ENCODE measurements at regions not wholly inside any gene's neighbourhood (a gene's known extent, or its start where the extent isn't known, plus 50 kb on each side); places are given as distances from the start of the nearest gene placed in this dataset.

DNA sequence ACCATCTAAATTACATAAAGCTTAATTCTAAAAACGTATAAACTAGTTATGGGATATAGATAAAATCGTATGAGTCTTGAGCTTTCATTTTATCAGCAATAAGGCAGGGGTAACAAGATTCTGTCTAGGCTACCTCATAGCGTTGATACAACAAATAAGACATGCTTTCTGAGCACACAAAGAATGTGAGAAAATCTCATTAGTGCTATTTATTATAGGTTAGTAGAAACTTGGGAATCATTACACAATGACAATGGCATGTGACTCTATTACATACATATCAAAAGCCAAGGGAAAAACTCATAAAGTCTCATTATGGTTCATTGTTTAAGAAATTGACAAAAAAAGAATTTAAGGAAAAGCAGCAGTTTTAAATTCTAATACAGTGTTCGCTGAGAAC is 448.6 kb downstream of the PLK2 start:
- H4K8ac ChIP-seq (ENCODE audit: extremely low read depth, insufficient read depth, low read length), result no peak overlapping the region
- FAIRE-seq (no peak), DNase-seq (ENCODE audit: low read depth in 1 of 2, low spot score in 2 of 2) (no peak)
- no peak overlapping the region for H3K14ac ChIP-seq (ENCODE audit: insufficient read length)
- H2BK5ac ChIP-seq (ENCODE audit: low read depth, low read length), result no peak overlapping the region
- H2BK120ac ChIP-seq (replicated peaks; ENCODE audit: low read depth, low read length), result no peak overlapping the region
- no peak overlapping the region for H2AK5ac ChIP-seq (ENCODE audit: low read depth, low read length)
- H3K9me3 ChIP-seq (ENCODE audit: insufficient read depth in 2 of 2, low read depth in 1 of 2, low read length in 1 of 2), result no peaks in the 10 kb centered on the region
- H3K9ac ChIP-seq (replicated peaks in 1 of 4; ENCODE audit: extremely low read depth in 1 of 4, low read depth in 3 of 4, low read length in 3 of 4), result no peak overlapping the region
- no peaks in the 10 kb centered on the region for H3K36me3 ChIP-seq (ENCODE audit: control insufficient read depth in 2 of 4, insufficient read depth in 4 of 4, low read length in 3 of 4)
- no peaks in the 10 kb centered on the region for H3K27me3 ChIP-seq (replicated peaks in 1 of 4; ENCODE audit: control insufficient read depth in 3 of 4, extremely low read depth in 1 of 4, insufficient read depth in 3 of 4, low read length in 3 of 4)
- no peaks in the 10 kb centered on the region for H3K79me2 ChIP-seq (ENCODE audit: control insufficient read depth in 1 of 2, insufficient read depth in 2 of 2, low read length in 2 of 2)
- WGBS, 2 experiments (ENCODE audit: extremely low coverage in 1 of 2, insufficient coverage in 1 of 2, insufficient read length in 1 of 2, insufficient replicate concordance in 2 of 2, low coverage in 1 of 2, low lambda C conversion rate in 2 of 2, missing lambda C conversion rate in 1 of 2), result 86% methylated on average over 4 of the region's 4 CpGs; no CpG with 5 or more reads in 1 of the 2 experiments
- H2BK20ac ChIP-seq (ENCODE audit: low read length), result no peak overlapping the region
- H3K4me1 ChIP-seq (replicated peaks in 1 of 4; ENCODE audit: control insufficient read depth in 3 of 4, insufficient read depth in 4 of 4, low read length in 3 of 4), result no peaks in the 10 kb centered on the region
- no peak overlapping the region for H4K5ac ChIP-seq (ENCODE audit: insufficient read length, low read depth, low read length)
- H3K23me2 ChIP-seq (ENCODE audit: low read depth, low read length), result no peaks in the 10 kb centered on the region
- no peak overlapping the region for H3K23ac ChIP-seq (ENCODE audit: insufficient read length)
- ChIA-PET CTCF (ENCODE audit: partially characterized antibody) (interaction anchor here (0.6 to 0.9 kb wide), 2 partner anchors 29 to 124 kb away, joined by 3 read pairs; no protein-coding TSS in a partner anchor), POLR2A (ENCODE audit: partially characterized antibody) (no interaction called here)
- no peak overlapping the region for H3K4me2 ChIP-seq (ENCODE audit: insufficient read depth in 1 of 2, low read depth in 2 of 2, low read length in 2 of 2)
- no peak overlapping the region for H3K4me3 ChIP-seq (ENCODE audit: extremely low read depth in 1 of 4, insufficient read depth in 2 of 4, low read depth in 3 of 4, low read length in 4 of 4)
- no peak overlapping the region for H3K4ac ChIP-seq (replicated peaks; ENCODE audit: insufficient read length, low read depth, low read length)
- no peak overlapping the region for H2BK15ac ChIP-seq (ENCODE audit: low read length)
- H4K91ac ChIP-seq (replicated peaks; ENCODE audit: insufficient read length, low read length), result no peak overlapping the region
- no peaks in the 10 kb centered on the region for H3K79me1 ChIP-seq (ENCODE audit: low read depth, low read length)
- H3K18ac ChIP-seq (ENCODE audit: extremely low read depth, low read length), result no peak overlapping the region
- no peak overlapping the region for H2BK12ac ChIP-seq (ENCODE audit: low read depth, low read length)
- TF ChIP-seq KDM1A (IDR thresholded peaks at IDR 0.05; ENCODE audit: borderline replicate concordance, low read length) (no peak), KDM4A (IDR thresholded peaks at IDR 0.05; ENCODE audit: low read depth, low read length, severe bottlenecking) (no peak), EP300 (IDR thresholded peaks at IDR 0.05; ENCODE audit: borderline replicate concordance in 1 of 2, low read depth in 2 of 2, low read length in 2 of 2) (no peak), CHD2 (IDR thresholded peaks at IDR 0.05; ENCODE audit: low read length) (no peak), TEAD4 (IDR thresholded peaks at IDR 0.05; ENCODE audit: low read depth, low read length) (no peak), SP4 (IDR thresholded peaks at IDR 0.05; ENCODE audit: low read length) (no peak), SRF (IDR thresholded peaks at IDR 0.05; ENCODE audit: low read depth, low read length) (no peak), ASH2L (IDR thresholded peaks at IDR 0.05; ENCODE audit: low read length) (no peak)
- TF ChIP-seq, protein P1, sequence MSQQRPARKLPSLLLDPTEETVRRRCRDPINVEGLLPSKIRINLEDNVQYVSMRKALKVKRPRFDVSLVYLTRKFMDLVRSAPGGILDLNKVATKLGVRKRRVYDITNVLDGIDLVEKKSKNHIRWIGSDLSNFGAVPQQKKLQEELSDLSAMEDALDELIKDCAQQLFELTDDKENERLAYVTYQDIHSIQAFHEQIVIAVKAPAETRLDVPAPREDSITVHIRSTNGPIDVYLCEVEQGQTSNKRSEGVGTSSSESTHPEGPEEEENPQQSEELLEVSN (IDR thresholded peaks at IDR 0.05), result no peak
- no peaks in the 10 kb centered on the region for H4K20me1 ChIP-seq (replicated peaks in 1 of 2; ENCODE audit: control insufficient read depth in 1 of 2, insufficient read depth in 2 of 2, low read length in 2 of 2)
- no peak overlapping the region for H3K56ac ChIP-seq (replicated peaks; ENCODE audit: insufficient read length, low read depth, low read length)
- H3K27ac ChIP-seq (ENCODE audit: low read depth, low read length), result no peak overlapping the region
- H2AFZ ChIP-seq (ENCODE audit: low read length), result no peak overlapping the region

Data from H1 (cell line).